HG03565 (cell line): ENCODE measurements at regions not wholly inside any gene's neighbourhood (a gene's known extent, or its start where the extent isn't known, plus 50 kb on each side); places are given as distances from the start of the nearest gene placed in this dataset.
"Not testable (repeated sequence)": the region's sequence is repeated elsewhere in the genome, so short reads cannot be mapped to it uniquely, and the experiment has no call there.

Experiments used
- ATAC-seq: cut with Tn5 transposase; IDR thresholded peaks from one replicate; pipeline ENCODE4 v1.9.1; 2021; ENCODE audit warnings: mild to moderate bottlenecking, moderate library complexity; ENCODE audit not compliant: unreplicated experiment

GRCh38 chr12:20099395-20100183 lies 268.7 kb upstream of the PDE3A start:
- ATAC-seq = no peak

- ATAC-seq = no peak
These were observed 267.3 kb upstream of the PDE3A start for GRCh38 chr12:20101046-20101445.

- no peak for ATAC-seq
These were observed 262.4 kb upstream of the PDE3A start for GRCh38 chr12:20105943-20106342.

GRCh38 chr12:20109676-20110075 lies 258.7 kb upstream of the PDE3A start:
- ATAC-seq = no peak

- ATAC-seq = not testable (repeated sequence)
These were observed 253.0 kb upstream of the PDE3A start for GRCh38 chr12:20115371-20115770.

- ATAC-seq = no peak
These were observed 248.5 kb upstream of the PDE3A start for GRCh38 chr12:20119596-20120402.

GRCh38 chr12:20120403-20120725 lies 248.0 kb upstream of the PDE3A start:
- no peak for ATAC-seq

- no peak for ATAC-seq
These were observed 246.1 kb upstream of the PDE3A start for GRCh38 chr12:20122274-20122673.

- ATAC-seq = no peak
These were observed 244.9 kb upstream of the PDE3A start for GRCh38 chr12:20123465-20123864.

- no peak for ATAC-seq
These were observed 243.0 kb upstream of the PDE3A start for GRCh38 chr12:20125276-20125798.

GRCh38 chr12:20126601-20127000 lies 241.7 kb upstream of the PDE3A start:
- ATAC-seq = no peak

- ATAC-seq = no peak
These were observed 240.9 kb upstream of the PDE3A start for GRCh38 chr12:20127413-20127812.

GRCh38 chr12:20128928-20129327 lies 239.4 kb upstream of the PDE3A start:
- ATAC-seq = no peak

- ATAC-seq = no peak
These were observed 235.5 kb upstream of the PDE3A start for GRCh38 chr12:20132818-20133217.

GRCh38 chr12:20134652-20135051 lies 233.7 kb upstream of the PDE3A start:
- ATAC-seq = no peak

GRCh38 chr12:20140751-20141150 lies 227.6 kb upstream of the PDE3A start:
- no peak for ATAC-seq

GRCh38 chr12:20142316-20142715 lies 226.0 kb upstream of the PDE3A start:
- no peak for ATAC-seq

- no peak for ATAC-seq
These were observed 225.4 kb upstream of the PDE3A start for GRCh38 chr12:20142956-20143355.

GRCh38 chr12:20144341-20144740 lies 224.0 kb upstream of the PDE3A start:
- ATAC-seq = peak; percentile 65

- ATAC-seq = no peak
These were observed 220.1 kb upstream of the PDE3A start for GRCh38 chr12:20148241-20148640.

- no peak for ATAC-seq
These were observed 217.4 kb upstream of the PDE3A start for GRCh38 chr12:20150835-20151422.

- no peak for ATAC-seq
These were observed 214.3 kb upstream of the PDE3A start for GRCh38 chr12:20154052-20154451.
